Suprapubic skin (tissue), 4 donors: ENCODE measurements at regions not wholly inside any gene's neighbourhood (a gene's known extent, or its start where the extent isn't known, plus 50 kb on each side); places are given as distances from the start of the nearest gene placed in this dataset.

Experiments
- DNase-seq, 2 donors: peaks; one replicate each; pipeline ENCODE4 v3.0.0-alpha.2; 2019; ENCODE audit warnings: low spot score in 2 of 2
- H3K27ac ChIP-seq: fragments of 200-600 bp; sonication (generic); one replicate; pipeline ENCODE4 v1.5.1; 2019
- H3K27me3 ChIP-seq: fragments of 200-600 bp; sonication (generic); one replicate; pipeline ENCODE4 v1.5.1; 2019
- H3K36me3 ChIP-seq: fragments of 200-600 bp; sonication (generic); one replicate; pipeline ENCODE4 v1.5.1; 2019
- H3K4me1 ChIP-seq: fragments of 200-600 bp; sonication (generic); one replicate; pipeline ENCODE4 v1.5.1; 2019
- H3K4me3 ChIP-seq: fragments of 200-600 bp; sonication (generic); one replicate; pipeline ENCODE4 v1.5.1; 2019; ENCODE audit warnings: mild to moderate bottlenecking
- H3K9me3 ChIP-seq: fragments of 200-600 bp; sonication (generic); one replicate; pipeline ENCODE4 v1.5.1; 2019
- CTCF ChIP-seq, 2 donors: fragments of 200-600 bp in 1 of 2; fragments of 450-650 bp in 1 of 2; sonication (generic) in 1 of 2; IDR thresholded peaks; one replicate each; pipeline ENCODE4 v1.5.1; 2016 to 2019; ENCODE audit warnings: antibody characterized with exemption in 2 of 2, mild to moderate bottlenecking in 1 of 2, moderate library complexity in 1 of 2
- EP300 ChIP-seq: sonication (generic); formaldehyde crosslinking; IDR thresholded peaks from one replicate; pipeline ENCODE4 v1.6.1; 2017; ENCODE audit warnings: antibody characterized with exemption
- POLR2A ChIP-seq, 2 donors: fragments of 450-650 bp; IDR thresholded peaks; one replicate each; pipeline ENCODE4 v1.6.1; 2017; ENCODE audit warnings: antibody characterized with exemption in 2 of 2, mild to moderate bottlenecking in 2 of 2, moderate library complexity in 2 of 2
- POLR2AphosphoS5 ChIP-seq, 3 donors: sonication (generic); formaldehyde crosslinking; IDR thresholded peaks; one replicate each; pipeline ENCODE4 v1.6.1; 2017; ENCODE audit warnings: antibody characterized with exemption in 3 of 3
- WGBS: methylation state at CpG from one replicate; pipeline ENCODE4 v1.1.5; 2018; 5-methylcytosine and 5-hydroxymethylcytosine counted together

DNA sequence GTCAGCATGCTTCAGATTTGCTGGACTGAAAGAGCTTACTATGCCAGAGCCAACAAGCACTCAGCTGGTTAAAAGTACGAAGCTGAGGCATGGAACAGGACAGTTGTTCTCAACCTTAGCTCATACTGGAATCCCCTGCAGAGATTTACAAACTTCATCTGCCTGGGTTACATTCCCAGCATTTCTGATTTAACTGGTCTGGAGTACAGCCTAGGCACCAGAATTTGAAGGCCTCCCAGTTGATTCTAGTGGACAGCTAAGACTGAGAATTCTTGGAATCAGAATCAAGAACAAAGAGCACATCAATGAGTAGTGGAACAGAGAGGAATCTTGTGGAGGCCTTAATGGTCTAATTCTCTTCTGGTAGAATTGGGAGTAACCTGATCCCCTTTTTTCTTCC is 298.2 kb upstream of the NXPH2 start:
- no peaks in the 10 kb centered on the region for H3K27me3 ChIP-seq
- no peaks in the 10 kb centered on the region for H3K36me3 ChIP-seq
- no peaks in the 10 kb centered on the region for H3K9me3 ChIP-seq
- H3K4me3 ChIP-seq = no peak overlapping the region
- TF ChIP-seq POLR2A (IDR thresholded peaks at IDR 0.05) = no peak
- no peak for TF ChIP-seq POLR2AphosphoS5 (IDR thresholded peaks at IDR 0.05)
- no peak for TF ChIP-seq EP300
- TF ChIP-seq CTCF (IDR thresholded peaks at IDR 0.05) = no peak
- no peak for DNase-seq
- WGBS = 39% methylated on average over 1 of the region's 1 CpG
- H3K4me1 ChIP-seq = no peaks in the 10 kb centered on the region
- H3K27ac ChIP-seq = no peak overlapping the region

GRCh38 chr2:139077099-139077737 is 297.0 kb upstream of the NXPH2 start:
- Histone ChIP-seq H3K9me3 (no peaks in the 10 kb centered on the region), H3K4me3 (no peak overlapping the region), H3K4me1 (no peaks in the 10 kb centered on the region), H3K27ac (no peak overlapping the region), H3K27me3 (no peaks in the 10 kb centered on the region), H3K36me3 (no peaks in the 10 kb centered on the region)
- no peak for TF ChIP-seq POLR2AphosphoS5 (IDR thresholded peaks at IDR 0.05)
- TF ChIP-seq EP300 = no peak
- TF ChIP-seq POLR2A (IDR thresholded peaks at IDR 0.05) = no peak
- TF ChIP-seq CTCF (IDR thresholded peaks at IDR 0.05) = no peak
- DNase-seq = no peak

DNA sequence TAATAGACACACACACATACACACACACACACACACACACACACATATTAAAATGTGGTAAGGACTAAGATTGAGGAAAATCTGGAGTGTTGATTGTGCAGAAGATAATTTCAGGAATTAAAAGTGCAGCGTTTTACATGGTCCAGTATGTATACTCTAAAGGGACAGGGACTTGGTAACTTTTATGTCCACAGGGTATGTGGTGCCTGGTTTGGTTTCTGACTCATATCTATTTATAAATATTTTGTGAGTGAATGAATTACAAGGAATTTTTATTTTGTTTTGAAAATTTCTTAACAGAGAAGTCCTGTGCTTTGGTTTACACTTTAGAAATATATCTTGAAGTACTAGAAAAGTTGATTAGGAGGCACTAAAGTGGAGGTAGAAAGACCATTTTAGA is 287.7 kb upstream of the NXPH2 start:
- no peak for DNase-seq
- WGBS = 93% methylated on average over 1 of the region's 1 CpG
- Histone ChIP-seq H3K4me1 (no peaks in the 10 kb centered on the region), H3K9me3 (no peaks in the 10 kb centered on the region), H3K4me3 (no peak overlapping the region), H3K27ac (no peak overlapping the region), H3K27me3 (no peaks in the 10 kb centered on the region), H3K36me3 (no peaks in the 10 kb centered on the region)
- TF ChIP-seq POLR2A (IDR thresholded peaks at IDR 0.05) = no peak
- no peak for TF ChIP-seq POLR2AphosphoS5 (IDR thresholded peaks at IDR 0.05)
- TF ChIP-seq EP300 = no peak
- TF ChIP-seq CTCF (IDR thresholded peaks at IDR 0.05) = no peak

DNA sequence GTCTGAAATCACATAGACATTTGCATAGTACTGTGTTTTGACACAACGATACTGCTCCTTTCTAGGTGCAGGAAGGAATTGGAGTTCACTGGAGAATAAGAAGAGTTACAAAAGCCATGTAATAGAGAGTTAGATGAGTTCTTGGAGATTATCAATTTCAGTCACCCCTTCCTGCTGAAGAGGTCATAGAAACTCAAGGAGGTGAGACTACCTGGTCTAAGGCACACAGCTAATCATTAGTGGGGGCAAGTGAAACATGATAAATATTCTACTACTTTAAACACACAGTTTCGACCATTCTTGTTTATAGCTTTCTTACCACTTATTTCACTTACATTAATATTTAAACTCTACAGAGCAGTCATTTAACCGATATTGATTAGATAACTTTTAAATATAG is 286.9 kb upstream of the NXPH2 start:
- no peaks in the 10 kb centered on the region for H3K4me1 ChIP-seq
- H3K27ac ChIP-seq = no peak overlapping the region
- H3K4me3 ChIP-seq = no peak overlapping the region
- H3K27me3 ChIP-seq = no peaks in the 10 kb centered on the region
- no peak for TF ChIP-seq POLR2A (IDR thresholded peaks at IDR 0.05)
- TF ChIP-seq EP300 = no peak
- no peak for TF ChIP-seq POLR2AphosphoS5 (IDR thresholded peaks at IDR 0.05)
- TF ChIP-seq CTCF (IDR thresholded peaks at IDR 0.05) = no peak
- no peaks in the 10 kb centered on the region for H3K9me3 ChIP-seq
- no peaks in the 10 kb centered on the region for H3K36me3 ChIP-seq
- no peak for DNase-seq
- WGBS = 93% methylated on average over 3 of the region's 3 CpGs

- Histone ChIP-seq H3K27ac (no peak overlapping the region), H3K9me3 (no peaks in the 10 kb centered on the region), H3K4me3 (no peak overlapping the region), H3K4me1 (no peaks in the 10 kb centered on the region), H3K36me3 (no peaks in the 10 kb centered on the region), H3K27me3 (no peaks in the 10 kb centered on the region)
- TF ChIP-seq POLR2A (IDR thresholded peaks at IDR 0.05) = no peak
- TF ChIP-seq CTCF (IDR thresholded peaks at IDR 0.05) = no peak
- TF ChIP-seq POLR2AphosphoS5 (IDR thresholded peaks at IDR 0.05) = no peak
- TF ChIP-seq EP300 = no peak
- no peak for DNase-seq
These were observed 284.0 kb upstream of the NXPH2 start for GRCh38 chr2:139064159-139064558.
